NCI-H2107 treated with DMSO at 0.1 percent for 48 hours (cell line): ENCODE measurements at regions not wholly inside any gene's neighbourhood (a gene's known extent, or its start where the extent isn't known, plus 50 kb on each side); places are given as distances from the start of the nearest gene placed in this dataset.

Experiments used
- DNase-seq: peaks from one replicate; lab custom pipeline; 2025; ENCODE audit not compliant: unreplicated experiment; lab: John Stamatoyannopoulos, UW

GRCh38 chr16:86210403-86211193, 299.7 kb upstream of the FOXF1 start:
- DNase-seq, result no peak

GRCh38 chr16:86211265-86211664, 299.1 kb upstream of the FOXF1 start:
- no peak for DNase-seq

GRCh38 chr16:86211800-86212199, 298.5 kb upstream of the FOXF1 start:
- no peak for DNase-seq

- no peak for DNase-seq
Measured at GRCh38 chr16:86212706-86213436, 297.5 kb upstream of the FOXF1 start.

- no peak for DNase-seq
Measured at GRCh38 chr16:86213437-86214205, 296.7 kb upstream of the FOXF1 start.

GRCh38 chr16:86214326-86215232, 295.7 kb upstream of the FOXF1 start:
- DNase-seq, result no peak

- DNase-seq, result no peak
Measured at GRCh38 chr16:86215233-86215978, 294.9 kb upstream of the FOXF1 start.

GRCh38 chr16:86215979-86216585, 294.2 kb upstream of the FOXF1 start:
- DNase-seq, result no peak

- DNase-seq, result no peak
Measured at GRCh38 chr16:86216591-86216990, 293.7 kb upstream of the FOXF1 start.

GRCh38 chr16:86217001-86217890, 293.1 kb upstream of the FOXF1 start:
- DNase-seq, result no peak

GRCh38 chr16:86217891-86218270, 292.4 kb upstream of the FOXF1 start:
- DNase-seq, result no peak

- no peak for DNase-seq
Measured at GRCh38 chr16:86218479-86219170, 291.7 kb upstream of the FOXF1 start.

- DNase-seq, result no peak
Measured at GRCh38 chr16:86219655-86220445, 290.5 kb upstream of the FOXF1 start.

- DNase-seq, result no peak
Measured at GRCh38 chr16:86220561-86220960, 289.8 kb upstream of the FOXF1 start.

- no peak for DNase-seq
Measured at GRCh38 chr16:86221085-86221484, 289.2 kb upstream of the FOXF1 start.

- DNase-seq, result no peak
Measured at GRCh38 chr16:86222547-86222946, 287.8 kb upstream of the FOXF1 start.

- DNase-seq, result no peak
Measured at GRCh38 chr16:86222965-86223551, 287.3 kb upstream of the FOXF1 start.
